ENCODE measurements at regions not wholly inside any gene's neighbourhood (a gene's known extent, or its start where the extent isn't known, plus 50 kb on each side); places are given as distances from the start of the nearest gene placed in this dataset.

DNA sequence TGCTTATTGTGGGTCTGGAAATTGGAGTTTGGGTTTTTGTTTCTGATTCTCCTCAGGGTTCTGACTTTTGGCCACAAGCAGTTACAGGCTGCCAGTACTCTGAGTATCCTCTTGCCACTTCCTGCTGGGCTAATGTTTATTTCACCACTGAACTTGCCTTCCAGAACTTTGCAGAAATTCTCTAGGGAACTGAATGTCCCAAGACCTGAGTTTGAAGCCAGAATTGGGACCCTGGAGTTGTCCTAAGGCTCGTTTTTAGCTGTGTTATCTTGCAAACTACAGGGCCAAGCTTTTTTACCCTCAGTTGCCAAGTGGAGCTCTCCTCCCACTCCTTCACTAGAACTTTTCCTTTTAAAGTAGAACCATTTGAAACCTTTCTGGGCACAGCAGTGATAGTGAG lies 89.9 kb downstream of the FAT3 start:
- no peak for FAIRE-seq
- POLR2A ChIA-PET (ENCODE audit: partially characterized antibody): no interaction called here
- H3K79me2 ChIP-seq (ENCODE audit: control insufficient read depth in 1 of 2, insufficient read depth in 2 of 2, low read length in 2 of 2): peaks cover 0 to 38% of the 10 kb centered on the region in 2 experiments; a peak in 3 of 4 replicates
- TF ChIP-seq SIX5 (IDR thresholded peaks at IDR 0.05; ENCODE audit: low read depth, low read length) (no peak), RBBP5 (IDR thresholded peaks at IDR 0.05; ENCODE audit: borderline replicate concordance, low read depth, low read length) (no peak), RFX5 (IDR thresholded peaks at IDR 0.05; ENCODE audit: borderline replicate concordance, low read depth, low read length) (no peak), NANOG (IDR thresholded peaks at IDR 0.05; ENCODE audit: insufficient read depth, low read depth, low read length, poor library complexity, severe bottlenecking) (no peak), RAD21 (IDR thresholded peaks at IDR 0.05 in 1 of 2, conservative IDR thresholded peaks at IDR 0.05 in 1 of 2; ENCODE audit: low read depth in 2 of 2, low read length in 2 of 2) (no peak), CHD2 (IDR thresholded peaks at IDR 0.05; ENCODE audit: low read length) (no peak), BACH1 (IDR thresholded peaks at IDR 0.05; ENCODE audit: low read length) (no peak), MAFK (IDR thresholded peaks at IDR 0.05; ENCODE audit: low read depth, low read length) (no peak), SIRT6 (IDR thresholded peaks at IDR 0.05; ENCODE audit: low read length) (no peak), ATF2 (IDR thresholded peaks at IDR 0.05; ENCODE audit: low read length) (no peak), TBP (IDR thresholded peaks at IDR 0.05; ENCODE audit: low read depth, low read length) (no peak), RXRA (IDR thresholded peaks at IDR 0.05; ENCODE audit: insufficient read depth, low read depth, low read length) (no peak), SP2 (IDR thresholded peaks at IDR 0.05; ENCODE audit: low read length) (no peak)

More for the DNA sequence above, 89.9 kb downstream of the FAT3 start:
- Histone ChIP-seq H2BK20ac (ENCODE audit: low read length) (peak overlapping the region; percentile 36; the same call in 1 of the 2 replicates), H3K9me3 (ENCODE audit: insufficient read depth in 2 of 2, low read depth in 1 of 2, low read length in 1 of 2) (no peaks in the 10 kb centered on the region), H3K14ac (ENCODE audit: insufficient read length) (no peak overlapping the region), H4K91ac (replicated peaks; ENCODE audit: insufficient read length, low read length) (peak overlapping the region; percentile 17), H4K8ac (ENCODE audit: extremely low read depth, insufficient read depth, low read length) (no peak overlapping the region), H3K23me2 (ENCODE audit: low read depth, low read length) (no peaks in the 10 kb centered on the region), H2BK5ac (ENCODE audit: low read depth, low read length) (peak overlapping the region; percentile 36; the same call in 1 of the 2 replicates), H4K5ac (ENCODE audit: insufficient read length, low read depth, low read length) (peak overlapping the region; percentile 41), H3K23ac (ENCODE audit: insufficient read length) (no peak overlapping the region), H3K18ac (ENCODE audit: extremely low read depth, low read length) (no peak overlapping the region; the same call in 1 of the 2 replicates), H2AK5ac (ENCODE audit: low read depth, low read length) (no peak overlapping the region), H2BK15ac (ENCODE audit: low read length) (peak overlapping the region; percentile 77; the same call in 1 of the 2 replicates), H2AFZ (ENCODE audit: low read length) (no peak overlapping the region), H3K79me1 (ENCODE audit: low read depth, low read length) (no peaks in the 10 kb centered on the region; the same call in 1 of the 2 replicates), H2BK12ac (ENCODE audit: low read depth, low read length) (0 out of 2 replicates have a peak overlapping the region, but pooled peaks have one; percentile 14), H4K20me1 (replicated peaks in 1 of 2; ENCODE audit: control insufficient read depth in 1 of 2, insufficient read depth in 2 of 2, low read length in 2 of 2) (no peaks in the 10 kb centered on the region), H3K36me3 (ENCODE audit: control insufficient read depth in 2 of 4, insufficient read depth in 4 of 4, low read length in 3 of 4) (no peaks in the 10 kb centered on the region), H3K27me3 (replicated peaks in 1 of 4; ENCODE audit: control insufficient read depth in 3 of 4, extremely low read depth in 1 of 4, insufficient read depth in 3 of 4, low read length in 3 of 4) (no peaks in the 10 kb centered on the region), H3K4me2 (ENCODE audit: insufficient read depth in 1 of 2, low read depth in 2 of 2, low read length in 2 of 2) (no peak overlapping the region), H3K4me1 (replicated peaks in 1 of 4; ENCODE audit: control insufficient read depth in 3 of 4, insufficient read depth in 4 of 4, low read length in 3 of 4) (peaks cover under 1 to 46% (median 29%) of the 10 kb centered on the region in 4 experiments), H3K4ac (replicated peaks; ENCODE audit: insufficient read length, low read depth, low read length) (no peak overlapping the region), H3K4me3 (ENCODE audit: extremely low read depth in 1 of 4, insufficient read depth in 2 of 4, low read depth in 3 of 4, low read length in 4 of 4) (no peak overlapping the region), H2BK120ac (replicated peaks; ENCODE audit: low read depth, low read length) (peak overlapping the region; percentile 77), H3K56ac (replicated peaks; ENCODE audit: insufficient read length, low read depth, low read length) (no peak overlapping the region), H3K27ac (ENCODE audit: low read depth, low read length) (no peak overlapping the region), H3K9ac (replicated peaks in 1 of 4; ENCODE audit: extremely low read depth in 1 of 4, low read depth in 3 of 4, low read length in 3 of 4) (no peak overlapping the region)
- WGBS, 2 experiments (ENCODE audit: extremely low coverage in 1 of 2, insufficient coverage in 1 of 2, insufficient read length in 1 of 2, insufficient replicate concordance in 2 of 2, low coverage in 1 of 2, low lambda C conversion rate in 2 of 2, missing lambda C conversion rate in 1 of 2): 64% methylated on average over 1 of the region's 1 CpG; no CpG with 5 or more reads in 1 of the 2 experiments
- CTCF ChIA-PET (ENCODE audit: partially characterized antibody): interaction anchor here (0.6 to 1.1 kb wide), 4 partner anchors 11 to 244 kb away, joined by 3 to 4 read pairs (median 3); no protein-coding TSS in a partner anchor
- DNase-seq (ENCODE audit: low read depth in 1 of 2, low spot score in 2 of 2): no peak
